HUES48 (cell line): ENCODE measurements at regions not wholly inside any gene's neighbourhood (a gene's known extent, or its start where the extent isn't known, plus 50 kb on each side); places are given as distances from the start of the nearest gene placed in this dataset.
"Not testable (repeated sequence)": the region's sequence is repeated elsewhere in the genome, so short reads cannot be mapped to it uniquely, and the experiment has no call there.

ENCODE experiments used
- H3K27ac ChIP-seq: one replicate; pipeline ENCODE4 v1.7.0; 2013; ENCODE audit warnings: low read depth, low read length, inconsistent platforms
- H3K27me3 ChIP-seq: 2 replicates; pipeline ENCODE4 v1.6.1; 2013; ENCODE audit warnings: mild to moderate bottlenecking, low read length; ENCODE audit not compliant: control insufficient read depth, insufficient read depth
- H3K36me3 ChIP-seq: 2 replicates; pipeline ENCODE4 v1.6.1; 2013; ENCODE audit warnings: low read length; ENCODE audit not compliant: control insufficient read depth, insufficient read depth
- H3K4me1 ChIP-seq: 2 replicates; pipeline ENCODE4 v1.6.1; 2013; ENCODE audit warnings: mild to moderate bottlenecking, low read length; ENCODE audit not compliant: control insufficient read depth, insufficient read depth
- H3K4me3 ChIP-seq: 2 replicates; pipeline ENCODE4 v1.5.1; 2013; ENCODE audit warnings: mild to moderate bottlenecking, low read depth, low read length
- H3K9ac ChIP-seq: 2 replicates; pipeline ENCODE4 v1.6.1; 2013; ENCODE audit warnings: mild to moderate bottlenecking, low read depth, low read length, moderate library complexity
- H3K9me3 ChIP-seq: 2 replicates; pipeline ENCODE4 v1.6.1; 2013; ENCODE audit warnings: low read length; ENCODE audit not compliant: control insufficient read depth, insufficient read depth

GRCh38 chr4:33940281-33940680 lies 2304.0 kb downstream of the ARAP2 start:
- no peaks in the 10 kb centered on the region for H3K9me3 ChIP-seq
- H3K9ac ChIP-seq = no peak overlapping the region
- no peaks in the 10 kb centered on the region for H3K27me3 ChIP-seq

GRCh38 chr4:33941854-33942253 lies 2302.5 kb downstream of the ARAP2 start:
- Histone ChIP-seq H3K36me3 (no peaks in the 10 kb centered on the region), H3K9me3 (no peaks in the 10 kb centered on the region), H3K4me1 (no peaks in the 10 kb centered on the region), H3K4me3 (no peak overlapping the region), H3K27me3 (no peaks in the 10 kb centered on the region), H3K27ac (no peak overlapping the region), H3K9ac (no peak overlapping the region)

More at GRCh38 chr4:33940281-33940680, 2304.0 kb downstream of the ARAP2 start:
- H3K36me3 ChIP-seq = no peaks in the 10 kb centered on the region
- no peak overlapping the region for H3K27ac ChIP-seq
- no peak overlapping the region for H3K4me3 ChIP-seq
- no peaks in the 10 kb centered on the region for H3K4me1 ChIP-seq

- Histone ChIP-seq H3K36me3 (no peaks in the 10 kb centered on the region), H3K4me1 (no peaks in the 10 kb centered on the region), H3K27me3 (no peaks in the 10 kb centered on the region), H3K4me3 (no peak overlapping the region), H3K9ac (no peak overlapping the region), H3K27ac (no peak overlapping the region), H3K9me3 (no peaks in the 10 kb centered on the region)
These were observed 2295.4 kb downstream of the ARAP2 start for GRCh38 chr4:33948921-33949320.

GRCh38 chr4:33953848-33954247 lies 2290.5 kb downstream of the ARAP2 start:
- H3K9ac ChIP-seq, H3K36me3 ChIP-seq, H3K9me3 ChIP-seq, H3K4me3 ChIP-seq, H3K27me3 ChIP-seq, H3K4me1 ChIP-seq, H3K27ac ChIP-seq: not testable (repeated sequence)

- Histone ChIP-seq H3K9ac (no peak overlapping the region), H3K27ac (no peak overlapping the region), H3K27me3 (no peaks in the 10 kb centered on the region), H3K4me1 (no peaks in the 10 kb centered on the region), H3K9me3 (no peaks in the 10 kb centered on the region), H3K4me3 (no peak overlapping the region), H3K36me3 (no peaks in the 10 kb centered on the region)
These were observed 2289.6 kb downstream of the ARAP2 start for GRCh38 chr4:33954759-33955158.

GRCh38 chr4:33959519-33959918 lies 2284.8 kb downstream of the ARAP2 start:
- Histone ChIP-seq H3K9me3 (no peaks in the 10 kb centered on the region), H3K27ac (no peak overlapping the region), H3K4me1 (no peaks in the 10 kb centered on the region), H3K36me3 (no peaks in the 10 kb centered on the region), H3K9ac (no peak overlapping the region), H3K4me3 (no peak overlapping the region), H3K27me3 (no peaks in the 10 kb centered on the region)

GRCh38 chr4:33961761-33962160 lies 2282.6 kb downstream of the ARAP2 start:
- H3K9ac ChIP-seq = no peak overlapping the region
- H3K4me3 ChIP-seq = no peak overlapping the region
- no peaks in the 10 kb centered on the region for H3K36me3 ChIP-seq
- no peaks in the 10 kb centered on the region for H3K4me1 ChIP-seq
- no peaks in the 10 kb centered on the region for H3K9me3 ChIP-seq
- H3K27ac ChIP-seq = no peak overlapping the region
- H3K27me3 ChIP-seq = no peaks in the 10 kb centered on the region

- Histone ChIP-seq H3K9ac (no peak overlapping the region), H3K4me1 (no peaks in the 10 kb centered on the region), H3K27ac (no peak overlapping the region), H3K36me3 (no peaks in the 10 kb centered on the region), H3K27me3 (no peaks in the 10 kb centered on the region), H3K9me3 (peaks cover 6% of the 10 kb centered on the region), H3K4me3 (no peak overlapping the region)
These were observed 2277.5 kb downstream of the ARAP2 start for GRCh38 chr4:33966808-33967207.

- H3K4me1 ChIP-seq = no peaks in the 10 kb centered on the region
- no peak overlapping the region for H3K9ac ChIP-seq
- no peaks in the 10 kb centered on the region for H3K36me3 ChIP-seq
- H3K27ac ChIP-seq = no peak overlapping the region
- no peaks in the 10 kb centered on the region; the same call in none of the 2 replicates for H3K9me3 ChIP-seq
- H3K4me3 ChIP-seq = no peak overlapping the region
- H3K27me3 ChIP-seq = no peaks in the 10 kb centered on the region
These were observed 2270.0 kb downstream of the ARAP2 start for GRCh38 chr4:33974270-33974669.

- Histone ChIP-seq H3K27me3 (no peaks in the 10 kb centered on the region), H3K9me3 (no peaks in the 10 kb centered on the region), H3K27ac (no peak overlapping the region), H3K36me3 (no peaks in the 10 kb centered on the region), H3K4me1 (no peaks in the 10 kb centered on the region), H3K4me3 (no peak overlapping the region), H3K9ac (no peak overlapping the region)
These were observed 2268.3 kb downstream of the ARAP2 start for GRCh38 chr4:33975995-33976394.

- H3K27me3 ChIP-seq, H3K9ac ChIP-seq, H3K4me1 ChIP-seq, H3K4me3 ChIP-seq, H3K27ac ChIP-seq, H3K36me3 ChIP-seq, H3K9me3 ChIP-seq: not testable (repeated sequence)
These were observed 2264.5 kb downstream of the ARAP2 start for GRCh38 chr4:33979781-33980180.

- no peak overlapping the region for H3K4me3 ChIP-seq
- H3K9ac ChIP-seq = no peak overlapping the region
- H3K9me3 ChIP-seq = no peaks in the 10 kb centered on the region
- no peak overlapping the region for H3K27ac ChIP-seq
- no peaks in the 10 kb centered on the region for H3K27me3 ChIP-seq
- no peaks in the 10 kb centered on the region for H3K36me3 ChIP-seq
- no peaks in the 10 kb centered on the region for H3K4me1 ChIP-seq
These were observed 2264.0 kb downstream of the ARAP2 start for GRCh38 chr4:33980361-33980760.
